ENCODE measurements at regions not wholly inside any gene's neighbourhood (a gene's known extent, or its start where the extent isn't known, plus 50 kb on each side); places are given as distances from the start of the nearest gene placed in this dataset.

DNA sequence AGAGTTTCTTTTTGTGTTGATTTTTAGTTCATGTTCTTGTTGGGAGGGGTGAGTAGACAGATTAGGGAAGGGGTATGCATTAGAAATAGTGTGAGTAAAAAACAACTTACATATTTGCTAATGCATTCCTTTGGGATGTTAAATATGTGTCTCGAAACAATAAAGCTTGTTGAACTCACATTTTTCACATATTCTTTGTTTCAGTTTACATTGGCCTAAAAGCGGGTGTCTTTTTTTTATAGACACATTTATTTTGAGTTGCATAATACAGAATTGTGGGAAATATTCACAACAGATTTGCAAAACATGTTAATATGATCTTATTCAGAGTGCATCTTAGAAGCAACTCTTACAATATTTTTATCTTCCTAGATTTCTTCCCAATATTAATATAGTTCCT is 337.5 kb upstream of the CNTNAP2 start:
- no peak for TF ChIP-seq POLR2AphosphoS5 (IDR thresholded peaks at IDR 0.05; ENCODE audit: low read depth)
- no peak for TF ChIP-seq JUNB (IDR thresholded peaks at IDR 0.05; ENCODE audit: unreplicated experiment)
- TF ChIP-seq, protein P1, sequence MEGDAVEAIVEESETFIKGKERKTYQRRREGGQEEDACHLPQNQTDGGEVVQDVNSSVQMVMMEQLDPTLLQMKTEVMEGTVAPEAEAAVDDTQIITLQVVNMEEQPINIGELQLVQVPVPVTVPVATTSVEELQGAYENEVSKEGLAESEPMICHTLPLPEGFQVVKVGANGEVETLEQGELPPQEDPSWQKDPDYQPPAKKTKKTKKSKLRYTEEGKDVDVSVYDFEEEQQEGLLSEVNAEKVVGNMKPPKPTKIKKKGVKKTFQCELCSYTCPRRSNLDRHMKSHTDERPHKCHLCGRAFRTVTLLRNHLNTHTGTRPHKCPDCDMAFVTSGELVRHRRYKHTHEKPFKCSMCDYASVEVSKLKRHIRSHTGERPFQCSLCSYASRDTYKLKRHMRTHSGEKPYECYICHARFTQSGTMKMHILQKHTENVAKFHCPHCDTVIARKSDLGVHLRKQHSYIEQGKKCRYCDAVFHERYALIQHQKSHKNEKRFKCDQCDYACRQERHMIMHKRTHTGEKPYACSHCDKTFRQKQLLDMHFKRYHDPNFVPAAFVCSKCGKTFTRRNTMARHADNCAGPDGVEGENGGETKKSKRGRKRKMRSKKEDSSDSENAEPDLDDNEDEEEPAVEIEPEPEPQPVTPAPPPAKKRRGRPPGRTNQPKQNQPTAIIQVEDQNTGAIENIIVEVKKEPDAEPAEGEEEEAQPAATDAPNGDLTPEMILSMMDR (conservative IDR thresholded peaks at IDR 0.05; ENCODE audit: low read depth in 2 of 2) = no peak
- TF ChIP-seq NANOG (IDR thresholded peaks at IDR 0.05; ENCODE audit: borderline replicate concordance) = no peak
- TF ChIP-seq, protein P2, sequence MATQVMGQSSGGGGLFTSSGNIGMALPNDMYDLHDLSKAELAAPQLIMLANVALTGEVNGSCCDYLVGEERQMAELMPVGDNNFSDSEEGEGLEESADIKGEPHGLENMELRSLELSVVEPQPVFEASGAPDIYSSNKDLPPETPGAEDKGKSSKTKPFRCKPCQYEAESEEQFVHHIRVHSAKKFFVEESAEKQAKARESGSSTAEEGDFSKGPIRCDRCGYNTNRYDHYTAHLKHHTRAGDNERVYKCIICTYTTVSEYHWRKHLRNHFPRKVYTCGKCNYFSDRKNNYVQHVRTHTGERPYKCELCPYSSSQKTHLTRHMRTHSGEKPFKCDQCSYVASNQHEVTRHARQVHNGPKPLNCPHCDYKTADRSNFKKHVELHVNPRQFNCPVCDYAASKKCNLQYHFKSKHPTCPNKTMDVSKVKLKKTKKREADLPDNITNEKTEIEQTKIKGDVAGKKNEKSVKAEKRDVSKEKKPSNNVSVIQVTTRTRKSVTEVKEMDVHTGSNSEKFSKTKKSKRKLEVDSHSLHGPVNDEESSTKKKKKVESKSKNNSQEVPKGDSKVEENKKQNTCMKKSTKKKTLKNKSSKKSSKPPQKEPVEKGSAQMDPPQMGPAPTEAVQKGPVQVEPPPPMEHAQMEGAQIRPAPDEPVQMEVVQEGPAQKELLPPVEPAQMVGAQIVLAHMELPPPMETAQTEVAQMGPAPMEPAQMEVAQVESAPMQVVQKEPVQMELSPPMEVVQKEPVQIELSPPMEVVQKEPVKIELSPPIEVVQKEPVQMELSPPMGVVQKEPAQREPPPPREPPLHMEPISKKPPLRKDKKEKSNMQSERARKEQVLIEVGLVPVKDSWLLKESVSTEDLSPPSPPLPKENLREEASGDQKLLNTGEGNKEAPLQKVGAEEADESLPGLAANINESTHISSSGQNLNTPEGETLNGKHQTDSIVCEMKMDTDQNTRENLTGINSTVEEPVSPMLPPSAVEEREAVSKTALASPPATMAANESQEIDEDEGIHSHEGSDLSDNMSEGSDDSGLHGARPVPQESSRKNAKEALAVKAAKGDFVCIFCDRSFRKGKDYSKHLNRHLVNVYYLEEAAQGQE (IDR thresholded peaks at IDR 0.05; ENCODE audit: unreplicated experiment) = no peak
- TF ChIP-seq EZH2phosphoT487 (IDR thresholded peaks at IDR 0.05; ENCODE audit: unreplicated experiment) = no peak
- TF ChIP-seq EZH2 (IDR thresholded peaks at IDR 0.05; ENCODE audit: low read depth, unreplicated experiment) = no peak
- TF ChIP-seq ZNF114 (CRISPR knock-in tag; IDR thresholded peaks at IDR 0.05) = no peak
- TF ChIP-seq ZNF331 (CRISPR knock-in tag; IDR thresholded peaks at IDR 0.05; ENCODE audit: low read depth) = no peak
- no peak for TF ChIP-seq ETS1 (IDR thresholded peaks at IDR 0.05)
- no peak for TF ChIP-seq ZNF462 (CRISPR knock-in tag; IDR thresholded peaks at IDR 0.05)

All from GM23338 (cell line).